HCT116 (cell line): ENCODE measurements at regions not wholly inside any gene's neighbourhood (a gene's known extent, or its start where the extent isn't known, plus 50 kb on each side); places are given as distances from the start of the nearest gene placed in this dataset.
"Not testable (repeated sequence)": the region's sequence is repeated elsewhere in the genome, so short reads cannot be mapped to it uniquely, and the experiment has no call there.

ENCODE experiments used
- POLR2A ChIP-seq: IDR thresholded peaks from 2 replicates; pipeline ENCODE4 v1.7.0; 2011; ENCODE audit warnings: borderline replicate concordance; ENCODE audit not compliant: insufficient read depth, insufficient read length; ENCODE audit errors: extremely low read depth
- POLR2AphosphoS5 ChIP-seq: IDR thresholded peaks from 2 replicates; pipeline ENCODE4 v1.6.1; 2011; ENCODE audit warnings: mild to moderate bottlenecking, low read depth, low read length, moderate library complexity
- TF ChIP-seq, protein P1 (sequence below): IDR thresholded peaks from 2 replicates; pipeline ENCODE4 v1.6.1; 2012

DNA sequence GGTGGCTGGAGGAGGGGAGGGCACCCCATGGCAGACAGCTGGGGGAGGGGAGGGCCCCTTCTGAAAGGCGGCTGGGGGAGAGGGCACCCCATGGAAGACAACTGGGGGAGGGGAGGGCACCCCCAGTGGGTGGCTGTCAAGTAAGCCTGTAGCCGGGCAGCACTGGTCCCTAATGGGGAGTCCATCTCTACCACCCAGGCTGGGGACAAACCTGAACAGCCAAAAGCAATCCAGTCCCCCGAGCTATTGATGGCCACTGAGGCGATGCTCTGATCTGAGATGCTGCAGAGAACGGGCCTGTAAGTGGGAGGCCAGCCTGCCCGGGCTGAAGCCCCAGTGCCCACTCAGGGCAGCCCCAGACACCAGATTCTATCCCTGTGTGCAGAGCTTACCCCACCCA is 5378.4 kb upstream of the TPTE start:
- not testable (repeated sequence) for TF ChIP-seq POLR2AphosphoS5, POLR2A
- TF ChIP-seq, protein P1, sequence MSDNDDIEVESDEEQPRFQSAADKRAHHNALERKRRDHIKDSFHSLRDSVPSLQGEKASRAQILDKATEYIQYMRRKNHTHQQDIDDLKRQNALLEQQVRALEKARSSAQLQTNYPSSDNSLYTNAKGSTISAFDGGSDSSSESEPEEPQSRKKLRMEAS: not testable (repeated sequence)
